PC-3 (cell line): ENCODE measurements at regions not wholly inside any gene's neighbourhood (a gene's known extent, or its start where the extent isn't known, plus 50 kb on each side); places are given as distances from the start of the nearest gene placed in this dataset.

ENCODE experiments used
- ATAC-seq: fragments of 200-7000 bp; cut with Tn5 transposase; 2 replicates; pipeline ENCODE4 v1.9.1; 2020; ENCODE audit warnings: mild to moderate bottlenecking, moderate library complexity
- BruUV-seq: library from RNA; stranded (reverse); fragments of 400-500 nt; replicated peaks from 2 replicates; lab custom pipeline; 2021; lab: Mats Ljungman, UMichigan
- CTCF ChIA-PET: fragments of 300-600 bp; sonication (Branson Sonifier 250); formaldehyde crosslinking; loops from one replicate; lab custom pipeline; 2022; ENCODE audit warnings: antibody characterized with exemption; lab: Charles Lee
- POLR2A ChIA-PET: fragments of 300-600 bp; sonication (Branson Sonifier 250); formaldehyde crosslinking; loops from one replicate; lab custom pipeline; 2022; ENCODE audit warnings: antibody characterized with exemption; ENCODE audit not compliant: unreplicated experiment; lab: Charles Lee
- DNase-seq: peaks from one replicate; pipeline ENCODE4 v3.0.0-alpha.2; 2015
- H2AFZ ChIP-seq: fragments of 300-600 bp; sonication (generic); 2 replicates; pipeline ENCODE4 v1.6.0; 2016; ENCODE audit warnings: antibody characterized with exemption, low read length
- H3F3A ChIP-seq: fragments of 300-600 bp; sonication (generic); one replicate; pipeline ENCODE4 v1.6.0; 2017; ENCODE audit warnings: antibody characterized with exemption, low read length, control low read depth, mild to moderate bottlenecking; ENCODE audit not compliant: unreplicated experiment
- H3K27ac ChIP-seq: fragments of 300-600 bp; sonication (generic); 2 replicates; pipeline ENCODE4 v1.5.1; 2016; ENCODE audit warnings: mild to moderate bottlenecking, low read length
- H3K27me3 ChIP-seq: fragments of 300-600 bp; sonication (generic); 2 replicates; pipeline ENCODE4 v1.6.1; 2016; ENCODE audit warnings: low read length, mixed read lengths
- H3K36me3 ChIP-seq: fragments of 300-600 bp; sonication (generic); 2 replicates; pipeline ENCODE4 v1.6.1; 2016; ENCODE audit warnings: low read depth, mixed run types, low read length, mixed read lengths
- H3K4me1 ChIP-seq: fragments of 300-600 bp; sonication (generic); 2 replicates; pipeline ENCODE4 v1.5.1; 2016; ENCODE audit warnings: low read length; ENCODE audit not compliant: insufficient read depth
- H3K4me2 ChIP-seq: fragments of 300-600 bp; sonication (generic); 2 replicates; pipeline ENCODE4 v1.6.0; 2016; ENCODE audit warnings: low read length
- H3K4me3 ChIP-seq: fragments of 300-600 bp; sonication (generic); 2 replicates; pipeline ENCODE4 v1.5.1; 2016; ENCODE audit warnings: mild to moderate bottlenecking, low read length, mixed read lengths
- H3K79me2 ChIP-seq: fragments of 300-600 bp; sonication (generic); 2 replicates; pipeline ENCODE4 v1.6.1; 2017; ENCODE audit warnings: low read length, mixed read lengths
- H3K9ac ChIP-seq: fragments of 300-600 bp; sonication (generic); 2 replicates; pipeline ENCODE4 v1.6.0; 2016; ENCODE audit warnings: mild to moderate bottlenecking, low read length
- H3K9me2 ChIP-seq: fragments of 300-600 bp; sonication (generic); replicated peaks from 2 replicates; pipeline ENCODE4 v1.6.1; 2016; ENCODE audit warnings: mixed run types, low read length, mixed read lengths
- H3K9me3 ChIP-seq: fragments of 300-600 bp; sonication (generic); 2 replicates; pipeline ENCODE4 v1.6.1; 2016; ENCODE audit warnings: low read length, mixed read lengths
- H4K20me1 ChIP-seq: fragments of 300-600 bp; sonication (generic); 2 replicates; pipeline ENCODE4 v1.6.1; 2016; ENCODE audit warnings: low read length, mixed read lengths
- CTCF ChIP-seq: fragments of 300-600 bp; sonication (generic); conservative IDR thresholded peaks from 2 replicates; pipeline ENCODE4 v1.5.1; 2017; ENCODE audit warnings: antibody characterized with exemption, low read depth, mild to moderate bottlenecking, low read length
- EZH2 ChIP-seq: fragments of 300-600 bp; sonication (generic); IDR thresholded peaks from one replicate; pipeline ENCODE4 v1.6.1; 2017; ENCODE audit warnings: antibody characterized with exemption, mild to moderate bottlenecking, low read length; ENCODE audit not compliant: unreplicated experiment
- EZH2phosphoT487 ChIP-seq: fragments of 300-600 bp; sonication (generic); IDR thresholded peaks from 2 replicates; pipeline ENCODE4 v1.6.1; 2018; ENCODE audit warnings: mild to moderate bottlenecking, antibody characterized with exemption, low read length, borderline replicate concordance
- intact Hi-C: fragments of 100-400 bp; cut with micrococcal nuclease; formaldehyde crosslinking; loops from 2 replicates; pipeline ENCODE4 v1.9.0; 2023

- H3K27ac ChIP-seq = no peak overlapping the region
- no peaks in the 10 kb centered on the region for H4K20me1 ChIP-seq
- H3K9me3 ChIP-seq = peaks cover 9% of the 10 kb centered on the region; the same call in 1 of the 2 replicates
- ChIA-PET CTCF (no interaction called here), POLR2A (no interaction called here)
- H3K4me1 ChIP-seq = no peaks in the 10 kb centered on the region
- intact Hi-C loops = no loop called here
- no peak for TF ChIP-seq EZH2phosphoT487
- no peak for TF ChIP-seq CTCF
- TF ChIP-seq EZH2 = no peak
- H2AFZ ChIP-seq = no peak overlapping the region
- no peaks in the 10 kb centered on the region for H3K27me3 ChIP-seq
- no peak overlapping the region for H3K4me3 ChIP-seq
- H3K4me2 ChIP-seq = no peak overlapping the region
- H3K9me2 ChIP-seq = no peaks in the 10 kb centered on the region
- ATAC-seq = no peak
- no peaks in the 10 kb centered on the region for H3K36me3 ChIP-seq
- no peaks in the 10 kb centered on the region for H3K79me2 ChIP-seq
- no peaks in the 10 kb centered on the region for H3F3A ChIP-seq
- H3K9ac ChIP-seq = no peak overlapping the region
- DNase-seq = no peak
- no TSS peak for BruUV-seq
Measured at GRCh38 chr15:27702581-27702980, 396.5 kb downstream of the OCA2 start.

GRCh38 chr15:27701956-27702355 is 397.2 kb downstream of the OCA2 start:
- intact Hi-C loops = no loop called here
- Histone ChIP-seq H3K27ac (no peak overlapping the region), H3K9ac (no peak overlapping the region), H3K4me1 (no peaks in the 10 kb centered on the region), H3F3A (no peaks in the 10 kb centered on the region), H3K9me2 (no peaks in the 10 kb centered on the region), H3K36me3 (no peaks in the 10 kb centered on the region), H2AFZ (no peak overlapping the region), H4K20me1 (no peaks in the 10 kb centered on the region), H3K4me3 (no peak overlapping the region), H3K79me2 (no peaks in the 10 kb centered on the region), H3K9me3 (peaks cover 9% of the 10 kb centered on the region; the same call in 1 of the 2 replicates), H3K4me2 (no peak overlapping the region), H3K27me3 (no peaks in the 10 kb centered on the region)
- no TSS peak for BruUV-seq
- ChIA-PET POLR2A (no interaction called here), CTCF (no interaction called here)
- no peak for DNase-seq
- TF ChIP-seq CTCF (no peak), EZH2 (no peak), EZH2phosphoT487 (no peak)
- no peak for ATAC-seq

GRCh38 chr15:27701014-27701413 is 398.1 kb downstream of the OCA2 start:
- DNase-seq (no peak), ATAC-seq (no peak)
- BruUV-seq = no TSS peak
- Histone ChIP-seq H3K9me2 (no peaks in the 10 kb centered on the region), H3K36me3 (no peaks in the 10 kb centered on the region), H3K9ac (no peak overlapping the region), H3K4me1 (no peaks in the 10 kb centered on the region), H4K20me1 (no peaks in the 10 kb centered on the region), H3K4me3 (no peak overlapping the region), H3K9me3 (0 out of 2 replicates have a peak, but pooled peaks cover 3% of the 10 kb centered on the region), H3F3A (no peaks in the 10 kb centered on the region), H3K27me3 (no peaks in the 10 kb centered on the region), H2AFZ (no peak overlapping the region), H3K4me2 (no peak overlapping the region), H3K79me2 (no peaks in the 10 kb centered on the region), H3K27ac (no peak overlapping the region)
- POLR2A ChIA-PET = no interaction called here
- TF ChIP-seq EZH2phosphoT487 (no peak), EZH2 (no peak), CTCF (no peak)
- CTCF ChIA-PET = no interaction called here
- intact Hi-C loops = no loop called here
